ENCODE measurements at regions not wholly inside any gene's neighbourhood (a gene's known extent, or its start where the extent isn't known, plus 50 kb on each side); places are given as distances from the start of the nearest gene placed in this dataset.

GRCh38 chr17:49914664-49915063 lies 54.3 kb upstream of the DLX4 start:
- Mint-ChIP-seq H3K9me3 (ENCODE audit: unreplicated experiment) (peaks cover 2% of the 10 kb centered on the region), H3K4me1 (ENCODE audit: low read depth, unreplicated experiment) (peaks cover 11% of the 10 kb centered on the region), H3K27ac (ENCODE audit: unreplicated experiment) (no peak overlapping the region), H3K27me3 (ENCODE audit: unreplicated experiment) (peaks cover 21% of the 10 kb centered on the region), H3K36me3 (ENCODE audit: unreplicated experiment) (no peaks in the 10 kb centered on the region), H3K4me3 (ENCODE audit: unreplicated experiment) (no peak overlapping the region)
- no peak for DNase-seq
- no peak for TF ChIP-seq CTCF (IDR thresholded peaks at IDR 0.05; ENCODE audit: partially characterized antibody, unreplicated experiment)

DNA sequence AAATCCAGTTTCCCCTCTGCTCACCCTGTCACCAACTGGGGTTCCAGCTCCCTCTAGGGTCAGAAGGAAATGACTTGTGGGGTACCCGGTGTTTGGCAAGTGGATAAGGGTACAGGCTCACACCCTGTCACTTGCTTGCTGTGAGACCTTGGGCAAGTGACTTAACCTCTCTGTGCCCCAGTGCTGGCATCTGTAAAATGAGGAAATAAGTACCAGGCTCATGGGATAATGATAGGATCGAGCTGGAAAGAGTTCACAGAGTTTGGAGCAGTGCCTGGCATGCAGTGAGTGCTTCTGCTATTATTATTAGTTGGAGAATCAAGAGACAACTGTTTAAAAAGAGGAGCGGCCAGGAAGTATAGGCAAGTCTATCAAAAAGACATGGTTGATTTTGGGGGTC lies 53.7 kb upstream of the DLX4 start:
- no peak for DNase-seq
- Mint-ChIP-seq H3K4me1 (ENCODE audit: low read depth, unreplicated experiment) (peaks cover 11% of the 10 kb centered on the region), H3K9me3 (ENCODE audit: unreplicated experiment) (peaks cover 2% of the 10 kb centered on the region), H3K27ac (ENCODE audit: unreplicated experiment) (no peak overlapping the region), H3K4me3 (ENCODE audit: unreplicated experiment) (no peak overlapping the region), H3K27me3 (ENCODE audit: unreplicated experiment) (peaks cover 18% of the 10 kb centered on the region), H3K36me3 (ENCODE audit: unreplicated experiment) (no peaks in the 10 kb centered on the region)
- no peak for TF ChIP-seq CTCF (IDR thresholded peaks at IDR 0.05; ENCODE audit: partially characterized antibody, unreplicated experiment)

DNA sequence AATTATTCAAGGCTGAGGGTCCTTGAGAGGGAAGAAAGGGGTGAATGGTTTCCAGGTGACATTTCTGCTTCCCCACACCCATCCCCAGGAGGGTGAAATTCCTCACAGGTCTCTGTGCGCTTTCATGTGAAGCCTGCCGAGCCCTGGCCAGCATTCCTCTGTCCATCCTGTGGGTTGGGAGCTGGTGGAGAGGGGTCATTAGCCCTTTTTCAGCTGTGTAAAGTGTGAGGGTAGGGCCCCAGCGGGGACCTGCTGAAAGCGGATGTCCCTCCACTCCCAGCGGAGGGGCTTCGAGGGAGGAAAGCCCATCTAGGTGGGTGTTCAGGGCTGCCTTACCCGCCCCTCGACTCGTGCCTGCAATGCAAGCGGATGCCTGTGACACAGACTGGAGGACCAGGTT lies 53.3 kb upstream of the DLX4 start:
- DNase-seq: no peak
- Mint-ChIP-seq H3K36me3 (ENCODE audit: unreplicated experiment) (no peaks in the 10 kb centered on the region), H3K4me3 (ENCODE audit: unreplicated experiment) (no peak overlapping the region), H3K9me3 (ENCODE audit: unreplicated experiment) (peaks cover 2% of the 10 kb centered on the region), H3K27ac (ENCODE audit: unreplicated experiment) (no peak overlapping the region), H3K4me1 (ENCODE audit: low read depth, unreplicated experiment) (peaks cover 9% of the 10 kb centered on the region), H3K27me3 (ENCODE audit: unreplicated experiment) (peaks cover 16% of the 10 kb centered on the region)
- TF ChIP-seq CTCF (IDR thresholded peaks at IDR 0.05; ENCODE audit: partially characterized antibody, unreplicated experiment): no peak

DNA sequence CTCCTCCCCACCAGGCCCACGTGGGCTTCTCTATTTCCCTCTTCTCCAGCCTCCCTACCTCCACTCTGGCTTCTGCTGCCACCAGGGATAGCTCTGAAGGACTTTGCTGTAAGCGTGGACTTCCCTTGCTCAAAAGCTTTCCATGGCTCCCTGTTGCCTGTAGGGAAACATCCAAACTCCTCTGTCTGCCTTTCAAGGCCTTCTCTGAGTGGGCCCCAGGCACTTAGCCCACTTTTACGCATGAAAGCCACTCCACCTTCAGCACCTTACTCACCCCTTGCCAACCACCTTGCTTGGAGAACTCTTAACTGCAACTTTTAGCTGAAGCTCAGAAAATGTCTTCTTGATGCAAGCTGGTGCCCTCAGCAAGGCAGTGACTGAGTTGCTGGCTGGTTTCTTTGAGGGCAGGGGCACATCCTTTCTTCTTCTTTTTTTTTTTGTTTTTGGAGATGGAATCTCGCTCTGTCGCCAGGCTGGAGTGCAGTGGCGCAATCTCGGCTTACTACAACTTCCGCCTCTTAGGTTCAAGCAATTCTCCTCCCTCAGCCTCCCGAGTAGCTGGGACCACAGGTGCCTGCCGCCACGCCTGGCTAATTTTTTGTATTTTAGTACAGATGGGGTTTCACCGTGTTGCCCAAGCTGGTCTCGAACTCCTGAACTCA lies 52.0 kb upstream of the DLX4 start:
- TF ChIP-seq CTCF (IDR thresholded peaks at IDR 0.05; ENCODE audit: partially characterized antibody, unreplicated experiment): no peak
- Mint-ChIP-seq H3K36me3 (ENCODE audit: unreplicated experiment) (no peaks in the 10 kb centered on the region), H3K27ac (ENCODE audit: unreplicated experiment) (no peak overlapping the region), H3K27me3 (ENCODE audit: unreplicated experiment) (peaks cover 9% of the 10 kb centered on the region), H3K4me1 (ENCODE audit: low read depth, unreplicated experiment) (peaks cover 6% of the 10 kb centered on the region), H3K4me3 (ENCODE audit: unreplicated experiment) (no peak overlapping the region), H3K9me3 (ENCODE audit: unreplicated experiment) (peaks cover 2% of the 10 kb centered on the region)
- no peak for DNase-seq

- Mint-ChIP-seq H3K9me3 (ENCODE audit: unreplicated experiment) (peaks cover 2% of the 10 kb centered on the region), H3K36me3 (ENCODE audit: unreplicated experiment) (no peaks in the 10 kb centered on the region), H3K27me3 (ENCODE audit: unreplicated experiment) (peaks cover 8% of the 10 kb centered on the region), H3K4me1 (ENCODE audit: low read depth, unreplicated experiment) (peaks cover 6% of the 10 kb centered on the region), H3K27ac (ENCODE audit: unreplicated experiment) (no peak overlapping the region), H3K4me3 (ENCODE audit: unreplicated experiment) (no peak overlapping the region)
- TF ChIP-seq CTCF (IDR thresholded peaks at IDR 0.05; ENCODE audit: partially characterized antibody, unreplicated experiment): no peak
- DNase-seq: no peak
These were observed 50.4 kb upstream of the DLX4 start for GRCh38 chr17:49918591-49918990.
